HepG2 (cell line): ENCODE measurements at regions not wholly inside any gene's neighbourhood (a gene's known extent, or its start where the extent isn't known, plus 50 kb on each side); places are given as distances from the start of the nearest gene placed in this dataset.

ENCODE experiments used
- ATAC-seq: fragments of 200-7000 bp; cut with Tn5 transposase; 3 replicates; pipeline ENCODE4 v1.9.1; 2020; ENCODE audit warnings: mild to moderate bottlenecking, moderate library complexity
- BruUV-seq: library from RNA; stranded (reverse); fragments of 400-500 nt; replicated peaks from 2 replicates; lab custom pipeline; 2021; lab: Mats Ljungman, UMichigan
- CTCF ChIA-PET: fragments of 300-600 bp; formaldehyde crosslinking; extraction: SDS; loops from one replicate; lab custom pipeline; 2021; ENCODE audit warnings: low total read pairs, inconsistent platforms, low intra/inter-chr PET ratio; lab: Yijun Ruan, JAX
- POLR2A ChIA-PET: fragments of 350-600 bp; sonication (Branson Sonifier 250); formaldehyde crosslinking; loops from one replicate; lab custom pipeline; 2020; ENCODE audit warnings: antibody characterized with exemption, inconsistent platforms; lab: Yijun Ruan, JAX
- DNase-seq: peaks from one replicate; pipeline ENCODE4 v3.0.0-alpha.2; 2015; ENCODE audit warnings: low spot score
- FAIRE-seq: peaks from 3 replicates; lab custom pipeline; 2011; peaks lifted over from hg19 to GRCh38; lab: Jason Lieb, UNC
- H2AFZ ChIP-seq: one replicate; pipeline ENCODE4 v1.6.1; 2011; ENCODE audit warnings: low read length, inconsistent platforms
- H3K27ac ChIP-seq: fragments of 300-600 bp; 3 replicates; pipeline ENCODE4 v1.8.0; 2011; ENCODE audit warnings: mixed run types, mild to moderate bottlenecking, mixed read lengths, low read length, inconsistent platforms; ENCODE audit not compliant: insufficient read depth; ENCODE audit errors: extremely low read length
- H3K27me3 ChIP-seq, 2 experiments: fragments of 200-600 bp in 1 of 2; 2 replicates in 1 of 2; 3 replicates in 1 of 2; pipeline versions ENCODE4 v1.6.0 to v1.8.0; 2011; ENCODE audit warnings: low read length in 2 of 2, mild to moderate bottlenecking in 2 of 2, moderate library complexity in 2 of 2, inconsistent platforms in 1 of 2; ENCODE audit not compliant: insufficient read depth in 2 of 2, control insufficient read depth in 1 of 2
- H3K36me3 ChIP-seq, 2 experiments: fragments of 200-600 bp in 1 of 2; replicated peaks in 1 of 2; 2 replicates in 1 of 2; 3 replicates in 1 of 2; pipeline versions ENCODE4 v1.5.1 to v1.8.0; 2011; ENCODE audit warnings: low read length in 2 of 2, inconsistent platforms in 1 of 2; ENCODE audit not compliant: insufficient read depth in 2 of 2, control insufficient read depth in 1 of 2
- H3K4me1 ChIP-seq: 2 replicates; pipeline ENCODE4 v1.5.1; 2012; ENCODE audit warnings: low read length, inconsistent platforms; ENCODE audit not compliant: insufficient read depth
- H3K4me2 ChIP-seq: 2 replicates; pipeline ENCODE4 v1.6.0; 2011; ENCODE audit warnings: low read depth, low read length, inconsistent platforms
- H3K4me3 ChIP-seq, 3 experiments: fragments of 200-600 bp in 1 of 3; sonication (generic), shearing (Covaris generic) in 1 of 3; replicated peaks in 1 of 3; 2 replicates each; pipeline ENCODE4 v1.5.1; 2011 to 2016; ENCODE audit warnings: low read length in 3 of 3, inconsistent platforms in 2 of 3, low read depth in 2 of 3, mild to moderate bottlenecking in 2 of 3, control low read depth in 1 of 3, mixed read lengths in 1 of 3; ENCODE audit not compliant: insufficient read depth in 1 of 3
- H3K79me2 ChIP-seq: one replicate; pipeline ENCODE4 v1.6.1; 2011; ENCODE audit warnings: low read length, inconsistent platforms; ENCODE audit not compliant: insufficient read depth
- H3K9ac ChIP-seq: 2 replicates; pipeline ENCODE4 v1.6.0; 2011; ENCODE audit warnings: mild to moderate bottlenecking, low read depth, low read length, inconsistent platforms; ENCODE audit not compliant: insufficient read depth
- H3K9me3 ChIP-seq: 2 replicates; pipeline ENCODE4 v1.5.1; 2012; ENCODE audit warnings: mild to moderate bottlenecking, low read length
- H4K20me1 ChIP-seq: 2 replicates; pipeline ENCODE4 v1.6.0; 2011; ENCODE audit warnings: inconsistent platforms, mild to moderate bottlenecking, low read length, moderate library complexity; ENCODE audit not compliant: insufficient read depth
- CREB1 ChIP-seq, 2 experiments: fragments of 450-650 bp in 1 of 2; IDR thresholded peaks; 2 replicates each; pipeline ENCODE4 v1.6.1; 2016 to 2017; ENCODE audit warnings: control low read depth in 1 of 2, mild to moderate bottlenecking in 1 of 2, missing compliant biosample characterization in 1 of 2, missing genetic modification characterization in 1 of 2
- KDM3A ChIP-seq: IDR thresholded peaks from 2 replicates; pipeline ENCODE4 v1.6.1; 2018; ENCODE audit warnings: low read depth, missing compliant biosample characterization
- KDM5A ChIP-seq: fragments of 200-600 bp; sonication (generic); IDR thresholded peaks from 2 replicates; pipeline ENCODE4 v1.7.0; 2018; ENCODE audit warnings: antibody characterized with exemption, mild to moderate bottlenecking, low read length, borderline replicate concordance
- NCOA2 ChIP-seq: sonication (generic); formaldehyde crosslinking; IDR thresholded peaks from 2 replicates; pipeline ENCODE4 v1.8.0; 2022; ENCODE audit warnings: inconsistent platforms
- ZC3H4 ChIP-seq: sonication (generic); formaldehyde crosslinking; IDR thresholded peaks from 2 replicates; pipeline ENCODE4 v1.4.0; 2020; ENCODE audit warnings: missing genetic modification reagents, borderline replicate concordance
- WGBS: methylation state at CpG from one replicate; pipeline ENCODE4 v1.1.6; 2017; ENCODE audit warnings: low lambda C conversion rate; 5-methylcytosine and 5-hydroxymethylcytosine counted together
- in situ Hi-C: cut with HindIII; loops from 2 replicates; pipeline ENCODE4 v1.10.0; 2017; ENCODE audit warnings: low pct_unique_long_range_greater_than_20kb; ENCODE audit not compliant: extremely low pct_ligation_motif_present
- intact Hi-C: fragments of 100-400 bp; cut with micrococcal nuclease; formaldehyde crosslinking; loops from one replicate; pipeline ENCODE4 v1.10.0; 2022; ENCODE audit not compliant: unreplicated experiment
- TF ChIP-seq, protein P1 (sequence below): sonication (generic); formaldehyde crosslinking; IDR thresholded peaks from 2 replicates; pipeline ENCODE4 v1.4.0; 2020; ENCODE audit warnings: missing genetic modification reagents
- TF ChIP-seq, protein P2 (sequence below): sonication (generic); formaldehyde crosslinking; conservative IDR thresholded peaks from 2 replicates; pipeline ENCODE4 v1.8.1; 2023; ENCODE audit warnings: missing genetic modification reagents

DNA sequence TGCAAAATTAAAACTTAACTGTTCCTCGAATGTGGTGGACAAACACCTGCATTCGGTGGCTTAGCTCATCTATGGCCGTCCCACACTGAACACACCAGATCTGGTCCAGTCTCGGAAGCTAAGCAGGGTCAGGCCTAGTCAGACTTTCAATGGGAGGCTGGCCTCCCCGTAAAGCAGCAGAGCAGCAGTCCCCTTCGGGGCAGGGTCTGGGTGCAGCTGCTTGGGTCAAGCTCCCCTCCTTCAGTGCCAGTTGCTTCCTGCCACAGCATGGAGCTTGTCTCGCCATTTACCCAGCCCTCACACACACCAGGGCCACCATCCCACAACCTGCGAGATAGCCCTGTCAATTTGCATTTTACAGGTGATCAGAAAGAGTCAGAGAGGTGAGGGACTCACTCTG is 93.2 kb downstream of the TUBA3C start:
- DNase-seq (no peak), FAIRE-seq (no peak), ATAC-seq (no peak)
- intact Hi-C loops (loop anchor here (10.0 kb wide), 1 partner anchor 356 kb away; no protein-coding TSS in a partner anchor), in situ Hi-C loops (no loop called here)
- H3K27ac ChIP-seq, result no peak overlapping the region
- no peaks in the 10 kb centered on the region for H3K27me3 ChIP-seq
- H3K36me3 ChIP-seq, result no peaks in the 10 kb centered on the region
- H3K4me3 ChIP-seq, result no peak overlapping the region
- WGBS, result 20% methylated on average over 5 of the region's 8 CpGs
- H4K20me1 ChIP-seq, result no peaks in the 10 kb centered on the region
- ChIA-PET POLR2A (no interaction called here), CTCF (no interaction called here)
- H3K9ac ChIP-seq, result no peak overlapping the region
- no TSS peak for BruUV-seq
- H3K9me3 ChIP-seq, result no peaks in the 10 kb centered on the region; the same call in 1 of the 2 replicates
- TF ChIP-seq ZC3H4 (no peak), KDM5A (no peak), CREB1 (IDR thresholded peaks at IDR 0.05) (no peak), CREB1 (CRISPR knock-in tag; IDR thresholded peaks at IDR 0.05) (no peak), NCOA2 (no peak), KDM3A (CRISPR knock-in tag) (no peak)
- TF ChIP-seq, protein P1, sequence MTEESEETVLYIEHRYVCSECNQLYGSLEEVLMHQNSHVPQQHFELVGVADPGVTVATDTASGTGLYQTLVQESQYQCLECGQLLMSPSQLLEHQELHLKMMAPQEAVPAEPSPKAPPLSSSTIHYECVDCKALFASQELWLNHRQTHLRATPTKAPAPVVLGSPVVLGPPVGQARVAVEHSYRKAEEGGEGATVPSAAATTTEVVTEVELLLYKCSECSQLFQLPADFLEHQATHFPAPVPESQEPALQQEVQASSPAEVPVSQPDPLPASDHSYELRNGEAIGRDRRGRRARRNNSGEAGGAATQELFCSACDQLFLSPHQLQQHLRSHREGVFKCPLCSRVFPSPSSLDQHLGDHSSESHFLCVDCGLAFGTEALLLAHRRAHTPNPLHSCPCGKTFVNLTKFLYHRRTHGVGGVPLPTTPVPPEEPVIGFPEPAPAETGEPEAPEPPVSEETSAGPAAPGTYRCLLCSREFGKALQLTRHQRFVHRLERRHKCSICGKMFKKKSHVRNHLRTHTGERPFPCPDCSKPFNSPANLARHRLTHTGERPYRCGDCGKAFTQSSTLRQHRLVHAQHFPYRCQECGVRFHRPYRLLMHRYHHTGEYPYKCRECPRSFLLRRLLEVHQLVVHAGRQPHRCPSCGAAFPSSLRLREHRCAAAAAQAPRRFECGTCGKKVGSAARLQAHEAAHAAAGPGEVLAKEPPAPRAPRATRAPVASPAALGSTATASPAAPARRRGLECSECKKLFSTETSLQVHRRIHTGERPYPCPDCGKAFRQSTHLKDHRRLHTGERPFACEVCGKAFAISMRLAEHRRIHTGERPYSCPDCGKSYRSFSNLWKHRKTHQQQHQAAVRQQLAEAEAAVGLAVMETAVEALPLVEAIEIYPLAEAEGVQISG (CRISPR knock-in tag), result no peak
- TF ChIP-seq, protein P2, sequence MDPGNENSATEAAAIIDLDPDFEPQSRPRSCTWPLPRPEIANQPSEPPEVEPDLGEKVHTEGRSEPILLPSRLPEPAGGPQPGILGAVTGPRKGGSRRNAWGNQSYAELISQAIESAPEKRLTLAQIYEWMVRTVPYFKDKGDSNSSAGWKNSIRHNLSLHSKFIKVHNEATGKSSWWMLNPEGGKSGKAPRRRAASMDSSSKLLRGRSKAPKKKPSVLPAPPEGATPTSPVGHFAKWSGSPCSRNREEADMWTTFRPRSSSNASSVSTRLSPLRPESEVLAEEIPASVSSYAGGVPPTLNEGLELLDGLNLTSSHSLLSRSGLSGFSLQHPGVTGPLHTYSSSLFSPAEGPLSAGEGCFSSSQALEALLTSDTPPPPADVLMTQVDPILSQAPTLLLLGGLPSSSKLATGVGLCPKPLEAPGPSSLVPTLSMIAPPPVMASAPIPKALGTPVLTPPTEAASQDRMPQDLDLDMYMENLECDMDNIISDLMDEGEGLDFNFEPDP, result no peak
- no peak overlapping the region for H3K4me2 ChIP-seq
- H2AFZ ChIP-seq, result no peak overlapping the region
- H3K79me2 ChIP-seq, result no peaks in the 10 kb centered on the region
- no peaks in the 10 kb centered on the region for H3K4me1 ChIP-seq
